ENCODE measurements at regions not wholly inside any gene's neighbourhood (a gene's known extent, or its start where the extent isn't known, plus 50 kb on each side); places are given as distances from the start of the nearest gene placed in this dataset.

- TF ChIP-seq GATA3 (IDR thresholded peaks at IDR 0.05; ENCODE audit: low read depth, low read length) (no peak), GATA2 (IDR thresholded peaks at IDR 0.05; ENCODE audit: low read depth, low read length) (no peak)
Observed at GRCh38 chr13:97133955-97134354, 88.2 kb upstream of the MBNL2 start.
